Ovary (tissue), 7 donors: ENCODE measurements at regions not wholly inside any gene's neighbourhood (a gene's known extent, or its start where the extent isn't known, plus 50 kb on each side); places are given as distances from the start of the nearest gene placed in this dataset.

Source experiments
- DNase-seq, 5 donors: peaks; one replicate each; pipeline ENCODE4 v3.0.0-alpha.2; 2019 to 2020
- H3K27ac ChIP-seq, 2 donors: fragments of 200-600 bp; one replicate each; pipeline versions ENCODE4 v1.5.1 to v1.8.0; 2019 to 2022
- H3K27me3 ChIP-seq: fragments of 200-600 bp; one replicate; pipeline ENCODE4 v1.8.0; 2022
- H3K36me3 ChIP-seq: fragments of 200-600 bp; sonication (generic); one replicate; pipeline ENCODE4 v1.5.1; 2019
- H3K4me1 ChIP-seq: one replicate; pipeline ENCODE4 v1.8.1; 2013; ENCODE audit warnings: mild to moderate bottlenecking, moderate library complexity; ENCODE audit not compliant: insufficient read depth
- H3K4me3 ChIP-seq: fragments of 200-600 bp; sonication (generic); one replicate; pipeline ENCODE4 v1.5.1; 2017
- H3K9me3 ChIP-seq, 2 donors: fragments of 200-600 bp in 1 of 2; sonication (generic) in 1 of 2; one replicate each; pipeline versions ENCODE4 v1.5.1 to v1.8.1; 2013 to 2019; ENCODE audit warnings: mild to moderate bottlenecking in 1 of 2, moderate library complexity in 1 of 2
- CTCF ChIP-seq, 3 donors: fragments of 450-650 bp in 2 of 3; fragments of 200-600 bp in 1 of 3; IDR thresholded peaks; one replicate each; pipeline versions ENCODE4 v1.5.1 to v1.8.0; 2016 to 2022; ENCODE audit warnings: antibody characterized with exemption in 3 of 3, mild to moderate bottlenecking in 1 of 3
- EP300 ChIP-seq: sonication (generic); formaldehyde crosslinking; IDR thresholded peaks from one replicate; pipeline ENCODE4 v1.6.1; 2017; ENCODE audit warnings: antibody characterized with exemption
- POLR2A ChIP-seq: fragments of 450-650 bp; IDR thresholded peaks from one replicate; pipeline ENCODE4 v1.6.1; 2017; ENCODE audit warnings: antibody characterized with exemption, mild to moderate bottlenecking, moderate library complexity
- WGBS, 3 donors: extraction: QIAGEN DNeasy Blood & Tissue Kit in 1 of 3; methylation state at CpG; one replicate each; pipeline versions ENCODE4 v1.1.5 to v1.1.7; 2013 to 2017; 5-methylcytosine and 5-hydroxymethylcytosine counted together
- intact Hi-C, 4 donors: fragments of 100-400 bp; cut with DNase I; formaldehyde crosslinking; loops; one replicate each; pipeline versions ENCODE4 v1.11.0 to v1.15.1; 2022 to 2023
- donor health status: DM: no; HTN: no; CAD: no; lungs with moderate emphysema.
- donor health status: DM: no; HTN: no; CAD: no.
- donor health status: Bipolar disorder and iron deficiency.
- donor health status: DM: no; HTN: no; CAD: no.
- donor health status: DM: yes; HTN: yes; CAD: no.

DNA sequence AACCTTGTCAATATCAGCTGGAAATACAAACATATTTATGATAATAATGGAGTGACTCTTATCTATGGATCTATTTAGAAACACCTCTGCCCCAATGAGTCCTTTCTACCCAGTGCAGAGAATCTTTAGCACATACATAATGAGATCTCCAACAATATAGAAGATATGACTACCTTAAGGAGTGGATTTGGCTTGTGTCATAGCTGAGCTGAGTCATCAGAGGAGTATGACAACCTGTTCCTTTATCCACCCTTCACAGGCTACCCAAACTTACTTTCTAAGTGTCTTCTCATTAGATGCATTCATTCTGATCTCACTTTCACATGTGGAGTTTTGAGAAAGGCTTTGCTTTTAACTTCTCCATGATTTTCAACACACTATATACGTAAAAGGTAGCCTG, 1218.9 kb downstream of the DSC3 start:
- DNase-seq = no peak
- Histone ChIP-seq H3K4me1 (no peaks in the 10 kb centered on the region), H3K27me3 (no peaks in the 10 kb centered on the region), H3K27ac (no peak overlapping the region), H3K36me3 (no peaks in the 10 kb centered on the region), H3K9me3 (no peaks in the 10 kb centered on the region), H3K4me3 (no peak overlapping the region)
- 92 to 98% (median 93%) methylated on average over 1 of the region's 1 CpG for WGBS, 3 donors
- intact Hi-C loops = no loop called here
- TF ChIP-seq POLR2A (no peak), EP300 (no peak)

GRCh38 chr18:29821544-29821943, 1221.0 kb downstream of the DSC3 start:
- Histone ChIP-seq H3K4me1 (no peaks in the 10 kb centered on the region), H3K4me3 (no peak overlapping the region), H3K27me3 (no peaks in the 10 kb centered on the region), H3K27ac (no peak overlapping the region), H3K9me3 (no peaks in the 10 kb centered on the region), H3K36me3 (no peaks in the 10 kb centered on the region)
- intact Hi-C loops = no loop called here
- WGBS, 3 donors = 24 to 47% (median 29%) methylated on average over 1 of the region's 1 CpG
- DNase-seq = no peak
- TF ChIP-seq EP300 = no peak
- no peak for TF ChIP-seq POLR2A
- TF ChIP-seq CTCF (IDR thresholded peaks at IDR 0.05) = no peak

DNA sequence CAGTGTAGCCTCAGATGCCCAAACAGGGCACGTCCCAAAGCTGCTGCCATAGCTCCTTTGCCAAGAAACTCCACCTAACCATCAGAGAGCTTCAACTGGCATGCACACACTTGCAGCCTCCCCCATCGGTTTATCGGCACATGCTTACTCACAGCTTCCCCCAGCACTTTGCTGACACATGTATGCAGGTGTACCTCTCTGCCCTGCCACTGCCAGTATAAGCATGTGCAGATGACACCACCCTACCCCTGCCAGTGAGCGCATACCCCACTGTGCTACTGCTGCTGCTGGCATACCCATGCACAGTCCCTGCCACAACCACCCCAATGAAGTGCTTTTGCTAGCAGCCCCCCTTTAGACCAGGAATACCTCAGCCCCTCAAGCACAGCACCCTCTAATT, 1231.0 kb downstream of the DSC3 start:
- Histone ChIP-seq H3K4me3 (no peak overlapping the region), H3K4me1 (no peaks in the 10 kb centered on the region), H3K9me3 (no peaks in the 10 kb centered on the region), H3K36me3 (no peaks in the 10 kb centered on the region), H3K27me3 (no peaks in the 10 kb centered on the region), H3K27ac (no peak overlapping the region)
- 87 to 97% (median 96%) methylated on average over 4 of the region's 4 CpGs for WGBS, 3 donors
- intact Hi-C loops = no loop called here
- no peak for DNase-seq
- no peak for TF ChIP-seq EP300
- TF ChIP-seq POLR2A = no peak
- no peak for TF ChIP-seq CTCF (IDR thresholded peaks at IDR 0.05)

DNA sequence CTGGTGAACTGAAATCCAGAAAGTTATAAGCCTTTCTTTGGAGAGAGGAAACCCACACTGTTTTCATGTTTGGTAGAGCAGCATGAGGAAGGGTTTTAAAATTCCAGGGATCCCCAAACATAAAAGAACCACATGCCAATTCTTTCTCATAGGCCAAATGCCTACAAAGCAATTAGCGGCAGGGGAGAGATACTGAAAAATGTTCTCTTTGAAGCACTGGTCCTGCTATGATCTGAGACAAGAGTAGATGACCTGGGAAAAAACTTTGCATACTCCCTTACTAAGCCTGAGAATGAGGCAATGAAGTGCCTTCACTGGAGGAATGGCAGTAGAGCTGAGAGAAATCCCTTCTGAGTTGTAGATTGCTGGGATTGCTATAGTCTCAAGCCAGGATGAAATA, 1261.7 kb downstream of the DSC3 start:
- intact Hi-C loops = no loop called here
- Histone ChIP-seq H3K4me3 (no peak overlapping the region), H3K9me3 (no peaks in the 10 kb centered on the region), H3K27me3 (peaks cover 2% of the 10 kb centered on the region), H3K27ac (no peak overlapping the region), H3K36me3 (no peaks in the 10 kb centered on the region), H3K4me1 (no peaks in the 10 kb centered on the region)
- DNase-seq = no peak
- WGBS, 3 donors = 43 to 74% (median 63%) methylated on average over 1 of the region's 1 CpG
- TF ChIP-seq CTCF (IDR thresholded peaks at IDR 0.05) (no peak), EP300 (no peak), POLR2A (no peak)

DNA sequence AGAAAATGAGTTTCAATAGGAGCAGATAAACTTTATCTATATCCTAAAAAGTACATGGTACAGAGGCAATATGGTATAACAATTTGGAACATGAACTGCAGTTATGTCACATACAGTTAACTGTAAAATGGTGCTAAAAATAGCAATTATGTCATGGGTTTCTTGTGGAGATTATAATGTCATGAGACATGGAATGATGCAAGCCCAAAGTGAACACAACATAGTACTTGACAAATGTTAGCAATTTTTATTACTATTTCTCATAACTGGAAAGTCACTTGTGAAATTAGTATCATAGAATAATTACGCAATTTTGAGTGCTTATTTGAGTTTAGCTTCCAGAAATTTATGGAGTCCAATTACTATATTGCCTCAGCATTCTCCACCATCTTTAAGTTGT, 1263.4 kb downstream of the DSC3 start:
- no peak overlapping the region for H3K27ac ChIP-seq
- no peaks in the 10 kb centered on the region for H3K36me3 ChIP-seq
- H3K27me3 ChIP-seq = peaks cover 2% of the 10 kb centered on the region
- DNase-seq = no peak
- intact Hi-C loops = no loop called here
- H3K4me3 ChIP-seq = no peak overlapping the region
- TF ChIP-seq POLR2A (no peak), EP300 (no peak), CTCF (IDR thresholded peaks at IDR 0.05) (no peak)
- H3K4me1 ChIP-seq = no peaks in the 10 kb centered on the region
- no peaks in the 10 kb centered on the region for H3K9me3 ChIP-seq
- 92 to 93% (median 92%) methylated on average over 1 of the region's 1 CpG for WGBS, 3 donors
